ENCODE measurements at regions not wholly inside any gene's neighbourhood (a gene's known extent, or its start where the extent isn't known, plus 50 kb on each side); places are given as distances from the start of the nearest gene placed in this dataset.

- no TSS peak for BruUV-seq (replicated peaks)
- intact Hi-C loops (cut with micrococcal nuclease), result no loop called here
- no peaks in the 10 kb centered on the region for H3K27me3 ChIP-seq (ENCODE audit: control insufficient read depth in 2 of 2, insufficient read depth in 2 of 2, low read length in 2 of 2)
- H4K20me1 ChIP-seq (replicated peaks; ENCODE audit: control insufficient read depth, insufficient read depth, low read length), result no peaks in the 10 kb centered on the region
- no peak for DNase-seq (ENCODE audit: extremely low read depth in 1 of 4, low spot score in 3 of 4)
- H3K79me2 ChIP-seq (ENCODE audit: control insufficient read depth, insufficient read depth, low read length), result no peaks in the 10 kb centered on the region
- in situ Hi-C loops (cut with MboI), result no loop called here
- no peaks in the 10 kb centered on the region for H3K9me3 ChIP-seq (replicated peaks; ENCODE audit: control insufficient read depth, insufficient read depth, low read depth, low read length)
- H2AFZ ChIP-seq (ENCODE audit: low read depth, low read length), result no peak overlapping the region
- POLR2A ChIA-PET, result interaction anchor here (1.5 kb wide), 1 partner anchor 24 kb away, joined by 3 read pairs; no protein-coding TSS in a partner anchor
- no peaks in the 10 kb centered on the region for H3K9me1 ChIP-seq (ENCODE audit: control insufficient read depth, insufficient read depth, low read length)
- ATAC-seq, result no peak
- CTCF ChIA-PET (ENCODE audit: low intra/inter-chr PET ratio), result no interaction called here
- no peak for FAIRE-seq
- no peak overlapping the region for H3K4me2 ChIP-seq (ENCODE audit: insufficient read depth, low read length)
- H3K9ac ChIP-seq (ENCODE audit: insufficient read depth in 1 of 2, low read depth in 2 of 2, low read length in 2 of 2), result no peak overlapping the region
- H3K27ac ChIP-seq (ENCODE audit: extremely low read depth, low read depth, low read length), result no peak overlapping the region
- WGBS (ENCODE audit: insufficient coverage, low coverage, missing lambda C conversion rate), result 0% methylated on average over 3 of the region's 3 CpGs
- no peak overlapping the region for H3K4me3 ChIP-seq
- H3K4me1 ChIP-seq (replicated peaks in 1 of 2; ENCODE audit: control insufficient read depth in 2 of 2, insufficient read depth in 2 of 2, low read length in 2 of 2), result no peaks in the 10 kb centered on the region
- H3K36me3 ChIP-seq (ENCODE audit: control insufficient read depth, insufficient read depth, low read length), result no peaks in the 10 kb centered on the region
- TF ChIP-seq SMARCE1 (IDR thresholded peaks at IDR 0.05) (no peak), NR2C1 (IDR thresholded peaks at IDR 0.05) (no peak), NR2C1 (tag; IDR thresholded peaks at IDR 0.05) (no peak), ZNF232 (CRISPR knock-in tag; IDR thresholded peaks at IDR 0.05) (no peak), ZFP1 (CRISPR knock-in tag; IDR thresholded peaks at IDR 0.05) (no peak), ZBTB9 (CRISPR knock-in tag; IDR thresholded peaks at IDR 0.05) (no peak), ZNF354B (CRISPR knock-in tag; IDR thresholded peaks at IDR 0.05) (no peak), FOXM1 (IDR thresholded peaks at IDR 0.05; ENCODE audit: low read depth) (no peak), FOXM1 (CRISPR knock-in tag; IDR thresholded peaks at IDR 0.05; ENCODE audit: low read depth) (no peak), ZNF609 (CRISPR knock-in tag; IDR thresholded peaks at IDR 0.05; ENCODE audit: borderline replicate concordance) (no peak), ZBTB34 (CRISPR knock-in tag; IDR thresholded peaks at IDR 0.05) (no peak), GMEB1 (CRISPR knock-in tag; IDR thresholded peaks at IDR 0.05) (no peak), ZNF12 (CRISPR knock-in tag; IDR thresholded peaks at IDR 0.05) (no peak), ZKSCAN8 (CRISPR knock-in tag; IDR thresholded peaks at IDR 0.05) (no peak), HMG20B (CRISPR knock-in tag; IDR thresholded peaks at IDR 0.05) (no peak)
Observed at GRCh38 chr13:31545616-31546015, 193.7 kb upstream of the RXFP2 start.

All from K562 (cell line).